HepG2 (cell line): ENCODE measurements at regions not wholly inside any gene's neighbourhood (a gene's known extent, or its start where the extent isn't known, plus 50 kb on each side); places are given as distances from the start of the nearest gene placed in this dataset.

Source experiments
- ATAC-seq: fragments of 200-7000 bp; cut with Tn5 transposase; 3 replicates; pipeline ENCODE4 v1.9.1; 2020; ENCODE audit warnings: mild to moderate bottlenecking, moderate library complexity
- BruUV-seq: library from RNA; stranded (reverse); fragments of 400-500 nt; replicated peaks from 2 replicates; lab custom pipeline; 2021; lab: Mats Ljungman, UMichigan
- CTCF ChIA-PET: fragments of 300-600 bp; formaldehyde crosslinking; extraction: SDS; loops from one replicate; lab custom pipeline; 2021; ENCODE audit warnings: low total read pairs, inconsistent platforms, low intra/inter-chr PET ratio; lab: Yijun Ruan, JAX
- POLR2A ChIA-PET: fragments of 350-600 bp; sonication (Branson Sonifier 250); formaldehyde crosslinking; loops from one replicate; lab custom pipeline; 2020; ENCODE audit warnings: antibody characterized with exemption, inconsistent platforms; lab: Yijun Ruan, JAX
- DNase-seq: peaks from one replicate; pipeline ENCODE4 v3.0.0-alpha.2; 2015; ENCODE audit warnings: low spot score
- FAIRE-seq: peaks from 3 replicates; lab custom pipeline; 2011; peaks lifted over from hg19 to GRCh38; lab: Jason Lieb, UNC
- H2AFZ ChIP-seq: one replicate; pipeline ENCODE4 v1.6.1; 2011; ENCODE audit warnings: low read length, inconsistent platforms
- H3K27ac ChIP-seq: fragments of 300-600 bp; 3 replicates; pipeline ENCODE4 v1.8.0; 2011; ENCODE audit warnings: mixed run types, mild to moderate bottlenecking, mixed read lengths, low read length, inconsistent platforms; ENCODE audit not compliant: insufficient read depth; ENCODE audit errors: extremely low read length
- H3K27me3 ChIP-seq, 2 experiments: fragments of 200-600 bp in 1 of 2; 2 replicates in 1 of 2; 3 replicates in 1 of 2; pipeline versions ENCODE4 v1.6.0 to v1.8.0; 2011; ENCODE audit warnings: low read length in 2 of 2, mild to moderate bottlenecking in 2 of 2, moderate library complexity in 2 of 2, inconsistent platforms in 1 of 2; ENCODE audit not compliant: insufficient read depth in 2 of 2, control insufficient read depth in 1 of 2
- H3K36me3 ChIP-seq, 2 experiments: fragments of 200-600 bp in 1 of 2; replicated peaks in 1 of 2; 2 replicates in 1 of 2; 3 replicates in 1 of 2; pipeline versions ENCODE4 v1.5.1 to v1.8.0; 2011; ENCODE audit warnings: low read length in 2 of 2, inconsistent platforms in 1 of 2; ENCODE audit not compliant: insufficient read depth in 2 of 2, control insufficient read depth in 1 of 2
- H3K4me1 ChIP-seq: 2 replicates; pipeline ENCODE4 v1.5.1; 2012; ENCODE audit warnings: low read length, inconsistent platforms; ENCODE audit not compliant: insufficient read depth
- H3K4me2 ChIP-seq: 2 replicates; pipeline ENCODE4 v1.6.0; 2011; ENCODE audit warnings: low read depth, low read length, inconsistent platforms
- H3K4me3 ChIP-seq, 3 experiments: fragments of 200-600 bp in 1 of 3; sonication (generic), shearing (Covaris generic) in 1 of 3; replicated peaks in 1 of 3; 2 replicates each; pipeline ENCODE4 v1.5.1; 2011 to 2016; ENCODE audit warnings: low read length in 3 of 3, inconsistent platforms in 2 of 3, low read depth in 2 of 3, mild to moderate bottlenecking in 2 of 3, control low read depth in 1 of 3, mixed read lengths in 1 of 3; ENCODE audit not compliant: insufficient read depth in 1 of 3
- H3K79me2 ChIP-seq: one replicate; pipeline ENCODE4 v1.6.1; 2011; ENCODE audit warnings: low read length, inconsistent platforms; ENCODE audit not compliant: insufficient read depth
- H3K9ac ChIP-seq: 2 replicates; pipeline ENCODE4 v1.6.0; 2011; ENCODE audit warnings: mild to moderate bottlenecking, low read depth, low read length, inconsistent platforms; ENCODE audit not compliant: insufficient read depth
- H3K9me3 ChIP-seq: 2 replicates; pipeline ENCODE4 v1.5.1; 2012; ENCODE audit warnings: mild to moderate bottlenecking, low read length
- H4K20me1 ChIP-seq: 2 replicates; pipeline ENCODE4 v1.6.0; 2011; ENCODE audit warnings: inconsistent platforms, mild to moderate bottlenecking, low read length, moderate library complexity; ENCODE audit not compliant: insufficient read depth
- ARNT ChIP-seq: fragments of 450-650 bp; IDR thresholded peaks from 2 replicates; pipeline ENCODE4 v1.6.1; 2017
- CTCF ChIP-seq: sonication (generic); formaldehyde crosslinking; IDR thresholded peaks from 2 replicates; pipeline ENCODE4 v1.5.0; 2020; ENCODE audit warnings: mild to moderate bottlenecking, missing genetic modification reagents, moderate library complexity
- EED ChIP-seq: sonication (generic); formaldehyde crosslinking; IDR thresholded peaks from 2 replicates; pipeline ENCODE4 v1.5.0; 2020; ENCODE audit warnings: mild to moderate bottlenecking, missing genetic modification reagents
- HINFP ChIP-seq: sonication (generic); formaldehyde crosslinking; IDR thresholded peaks from 2 replicates; pipeline ENCODE4 v1.4.0; 2020; ENCODE audit warnings: low read depth, mild to moderate bottlenecking, missing genetic modification reagents
- NCOA1 ChIP-seq: sonication (generic); formaldehyde crosslinking; IDR thresholded peaks from 2 replicates; pipeline ENCODE4 v1.9.0; 2021; ENCODE audit warnings: missing genetic modification reagents
- PHF8 ChIP-seq: sonication (generic); formaldehyde crosslinking; IDR thresholded peaks from 2 replicates; pipeline ENCODE4 v1.5.0; 2020; ENCODE audit warnings: missing genetic modification reagents
- STAT5B ChIP-seq: sonication (generic); formaldehyde crosslinking; IDR thresholded peaks from 2 replicates; pipeline ENCODE4 v1.4.0; 2020; ENCODE audit warnings: missing genetic modification reagents
- TEF ChIP-seq: sonication (generic); formaldehyde crosslinking; IDR thresholded peaks from 2 replicates; pipeline ENCODE4 v1.5.0; 2020; ENCODE audit warnings: missing genetic modification reagents
- TRIM22 ChIP-seq: fragments of 450-650 bp; IDR thresholded peaks from 2 replicates; pipeline ENCODE4 v1.6.1; 2017
- ZBTB37 ChIP-seq: sonication (generic); formaldehyde crosslinking; IDR thresholded peaks from 2 replicates; pipeline ENCODE4 v1.4.0; 2020; ENCODE audit warnings: mild to moderate bottlenecking, missing genetic modification reagents
- ZBTB8A ChIP-seq: sonication (generic); formaldehyde crosslinking; IDR thresholded peaks from 2 replicates; pipeline ENCODE4 v1.4.0; 2020; ENCODE audit warnings: mild to moderate bottlenecking, low read depth, missing genetic modification reagents, borderline replicate concordance
- whole genome bisulfite sequencing: methylation state at CpG from one replicate; pipeline ENCODE4 v1.1.6; 2017; ENCODE audit warnings: low lambda C conversion rate; 5-methylcytosine and 5-hydroxymethylcytosine counted together
- in situ Hi-C: cut with HindIII; loops from 2 replicates; pipeline ENCODE4 v1.10.0; 2017; ENCODE audit warnings: low pct_unique_long_range_greater_than_20kb; ENCODE audit not compliant: extremely low pct_ligation_motif_present
- intact Hi-C: fragments of 100-400 bp; cut with micrococcal nuclease; formaldehyde crosslinking; loops from one replicate; pipeline ENCODE4 v1.10.0; 2022; ENCODE audit not compliant: unreplicated experiment

GRCh38 chr18:46220116-46220515 lies 115.9 kb downstream of the HAUS1 start:
- H3K4me1 ChIP-seq = no peaks in the 10 kb centered on the region
- no TSS peak for BruUV-seq
- H3K4me3 ChIP-seq = no peak overlapping the region
- H3K9ac ChIP-seq = no peak overlapping the region
- WGBS = 99% methylated on average over 3 of the region's 3 CpGs
- no peak for ATAC-seq
- peaks cover 6% of the 10 kb centered on the region for H3K79me2 ChIP-seq
- TF ChIP-seq HINFP = no peak
- no peak for TF ChIP-seq NCOA1 (CRISPR knock-in tag)
- no peak for TF ChIP-seq TEF
- TF ChIP-seq EED = no peak
- no peak for TF ChIP-seq TRIM22
- no peak for TF ChIP-seq ZBTB37
- TF ChIP-seq ZBTB8A = no peak
- TF ChIP-seq ARNT = no peak
- TF ChIP-seq CTCF (CRISPR knock-in tag) = no peak
- TF ChIP-seq PHF8 = no peak
- no peak for TF ChIP-seq STAT5B (CRISPR knock-in tag)
- H3K36me3 ChIP-seq = peaks cover 5 to 15% of the 10 kb centered on the region in 2 experiments; a peak in 4 of 5 replicates
- H3K27me3 ChIP-seq = no peaks in the 10 kb centered on the region; a peak in 1 of 5 replicates
- H3K27ac ChIP-seq = no peak overlapping the region
- no peak overlapping the region for H3K4me2 ChIP-seq
- ChIA-PET CTCF (no interaction called here), POLR2A (no interaction called here)
- no peak for FAIRE-seq
- no peaks in the 10 kb centered on the region for H4K20me1 ChIP-seq
- no peak for DNase-seq
- no peak overlapping the region for H2AFZ ChIP-seq
- intact Hi-C loops (no loop called here), in situ Hi-C loops (no loop called here)
- H3K9me3 ChIP-seq = no peaks in the 10 kb centered on the region
